ENCODE measurements at regions not wholly inside any gene's neighbourhood (a gene's known extent, or its start where the extent isn't known, plus 50 kb on each side); places are given as distances from the start of the nearest gene placed in this dataset.

GRCh38 chr20:58088625-58089024 lies 139.8 kb downstream of the ANKRD60 start:
- no peak overlapping the region for H2AFZ ChIP-seq (ENCODE audit: low read length)
- no peak overlapping the region for H3K4me2 ChIP-seq (ENCODE audit: low read depth, low read length, poor library complexity, severe bottlenecking)
- H3K4me1 ChIP-seq (ENCODE audit: insufficient read depth, low read length, poor library complexity, severe bottlenecking) = no peaks in the 10 kb centered on the region
- no peak for TF ChIP-seq CTCF (conservative IDR thresholded peaks at IDR 0.05; ENCODE audit: low read length)
- TF ChIP-seq EZH2phosphoT487 (IDR thresholded peaks at IDR 0.05; ENCODE audit: borderline replicate concordance) = no peak
- no peaks in the 10 kb centered on the region for H3K36me3 ChIP-seq (ENCODE audit: insufficient read depth, low read length)
- H3K4me3 ChIP-seq (ENCODE audit: low read length, poor library complexity, severe bottlenecking) = no peak overlapping the region
- H3K27me3 ChIP-seq (ENCODE audit: insufficient read depth, low read length, poor library complexity, severe bottlenecking) = no peaks in the 10 kb centered on the region
- H3K79me2 ChIP-seq (ENCODE audit: insufficient read depth, low read length) = no peaks in the 10 kb centered on the region
- H3K9me2 ChIP-seq (replicated peaks; ENCODE audit: low read depth, low read length) = no peaks in the 10 kb centered on the region
- H3F3A ChIP-seq (ENCODE audit: low read depth) = no peaks in the 10 kb centered on the region
- H4K20me1 ChIP-seq (ENCODE audit: insufficient read depth, low read length, poor library complexity, severe bottlenecking) = no peaks in the 10 kb centered on the region
- no peak overlapping the region for H3K9ac ChIP-seq (ENCODE audit: low read depth, low read length, poor library complexity, severe bottlenecking)
- no peaks in the 10 kb centered on the region for H3K9me3 ChIP-seq (ENCODE audit: insufficient read depth, low read depth, low read length)

- TF ChIP-seq CTCF (conservative IDR thresholded peaks at IDR 0.05; ENCODE audit: low read length) (no peak), EZH2phosphoT487 (IDR thresholded peaks at IDR 0.05; ENCODE audit: borderline replicate concordance) (no peak)
- H3K4me1 ChIP-seq (ENCODE audit: insufficient read depth, low read length, poor library complexity, severe bottlenecking) = no peaks in the 10 kb centered on the region
Observed at GRCh38 chr20:58088105-58088504, 140.3 kb downstream of the ANKRD60 start.

GRCh38 chr20:58087562-58087858 lies 140.9 kb downstream of the ANKRD60 start:
- no peak overlapping the region for H2AFZ ChIP-seq (ENCODE audit: low read length)
- no peaks in the 10 kb centered on the region for H3K36me3 ChIP-seq (ENCODE audit: insufficient read depth, low read length)
- H3K79me2 ChIP-seq (ENCODE audit: insufficient read depth, low read length) = no peaks in the 10 kb centered on the region
- H3K9ac ChIP-seq (ENCODE audit: low read depth, low read length, poor library complexity, severe bottlenecking) = no peak overlapping the region
- TF ChIP-seq CTCF (conservative IDR thresholded peaks at IDR 0.05; ENCODE audit: low read length) = no peak
- TF ChIP-seq EZH2phosphoT487 (IDR thresholded peaks at IDR 0.05; ENCODE audit: borderline replicate concordance) = no peak
- no peaks in the 10 kb centered on the region for H3K9me3 ChIP-seq (ENCODE audit: insufficient read depth, low read depth, low read length)
- no peak overlapping the region for H3K4me3 ChIP-seq (ENCODE audit: low read length, poor library complexity, severe bottlenecking)
- H3K4me1 ChIP-seq (ENCODE audit: insufficient read depth, low read length, poor library complexity, severe bottlenecking) = no peaks in the 10 kb centered on the region
- H4K20me1 ChIP-seq (ENCODE audit: insufficient read depth, low read length, poor library complexity, severe bottlenecking) = no peaks in the 10 kb centered on the region
- H3K27me3 ChIP-seq (ENCODE audit: insufficient read depth, low read length, poor library complexity, severe bottlenecking) = no peaks in the 10 kb centered on the region
- no peaks in the 10 kb centered on the region for H3K9me2 ChIP-seq (replicated peaks; ENCODE audit: low read depth, low read length)
- no peak overlapping the region for H3K4me2 ChIP-seq (ENCODE audit: low read depth, low read length, poor library complexity, severe bottlenecking)
- no peaks in the 10 kb centered on the region for H3F3A ChIP-seq (ENCODE audit: low read depth)

More at GRCh38 chr20:58088105-58088504, 140.3 kb downstream of the ANKRD60 start:
- H3K36me3 ChIP-seq (ENCODE audit: insufficient read depth, low read length) = no peaks in the 10 kb centered on the region
- no peaks in the 10 kb centered on the region for H4K20me1 ChIP-seq (ENCODE audit: insufficient read depth, low read length, poor library complexity, severe bottlenecking)
- no peaks in the 10 kb centered on the region for H3K79me2 ChIP-seq (ENCODE audit: insufficient read depth, low read length)
- no peak overlapping the region for H3K9ac ChIP-seq (ENCODE audit: low read depth, low read length, poor library complexity, severe bottlenecking)
- no peaks in the 10 kb centered on the region for H3K27me3 ChIP-seq (ENCODE audit: insufficient read depth, low read length, poor library complexity, severe bottlenecking)
- no peak overlapping the region for H3K4me3 ChIP-seq (ENCODE audit: low read length, poor library complexity, severe bottlenecking)
- H3K9me3 ChIP-seq (ENCODE audit: insufficient read depth, low read depth, low read length) = no peaks in the 10 kb centered on the region
- no peaks in the 10 kb centered on the region for H3K9me2 ChIP-seq (replicated peaks; ENCODE audit: low read depth, low read length)
- no peak overlapping the region for H2AFZ ChIP-seq (ENCODE audit: low read length)
- no peaks in the 10 kb centered on the region for H3F3A ChIP-seq (ENCODE audit: low read depth)
- H3K4me2 ChIP-seq (ENCODE audit: low read depth, low read length, poor library complexity, severe bottlenecking) = no peak overlapping the region
